ENCODE measurements at regions not wholly inside any gene's neighbourhood (a gene's known extent, or its start where the extent isn't known, plus 50 kb on each side); places are given as distances from the start of the nearest gene placed in this dataset.

DNA sequence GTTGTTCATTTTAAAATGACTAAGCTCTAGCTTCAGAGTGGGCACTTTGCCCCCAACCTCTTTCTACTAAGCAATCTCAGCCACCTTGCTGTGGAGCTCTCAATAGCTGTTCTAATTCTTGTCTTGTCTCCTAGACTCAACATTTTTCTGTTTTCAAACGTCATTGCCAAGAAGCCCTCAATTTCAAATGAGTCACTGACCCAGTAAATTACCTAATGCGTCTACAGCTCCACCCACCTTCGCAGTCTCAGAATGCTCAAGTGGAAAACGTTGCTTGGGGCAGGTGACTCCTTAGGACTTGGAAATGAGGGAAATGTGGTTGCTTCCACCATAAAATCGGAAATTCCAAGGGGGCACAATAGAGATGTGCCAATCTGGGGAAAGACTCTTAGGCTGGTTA is 59.0 kb downstream of the ING2 start:
- peak; percentile 14 for DNase-seq (ENCODE audit: low read depth)

DNA sequence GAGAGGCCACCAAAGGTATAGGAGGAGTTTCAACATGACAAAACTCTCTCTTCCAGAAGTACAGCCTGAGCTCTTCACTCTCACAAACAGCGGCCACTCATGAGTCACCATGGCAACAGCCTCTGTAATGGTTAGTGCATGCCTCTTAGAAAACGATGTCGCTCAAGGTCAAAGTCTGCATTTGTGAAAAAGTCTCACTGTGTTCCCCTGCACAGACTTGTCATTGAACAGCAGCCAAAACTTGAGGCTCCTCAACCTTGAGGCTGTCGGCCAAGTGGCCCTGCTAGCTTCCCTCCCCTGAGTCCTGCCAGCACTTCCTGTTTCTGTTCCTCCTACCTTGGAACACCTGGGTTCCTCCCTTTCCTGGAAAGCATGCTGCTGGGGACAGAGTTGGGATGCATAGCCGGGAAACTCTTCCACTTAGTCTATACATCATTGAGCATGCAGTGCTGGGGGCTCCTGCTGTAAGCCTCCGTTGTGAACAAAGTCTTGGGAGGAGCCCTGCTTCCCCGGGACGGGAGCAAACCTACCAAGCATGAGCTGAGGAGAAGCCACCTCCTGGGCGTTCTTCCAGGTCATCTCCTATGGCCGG is 66.6 kb downstream of the ING2 start:
- no peak for DNase-seq (ENCODE audit: low read depth)

DNA sequence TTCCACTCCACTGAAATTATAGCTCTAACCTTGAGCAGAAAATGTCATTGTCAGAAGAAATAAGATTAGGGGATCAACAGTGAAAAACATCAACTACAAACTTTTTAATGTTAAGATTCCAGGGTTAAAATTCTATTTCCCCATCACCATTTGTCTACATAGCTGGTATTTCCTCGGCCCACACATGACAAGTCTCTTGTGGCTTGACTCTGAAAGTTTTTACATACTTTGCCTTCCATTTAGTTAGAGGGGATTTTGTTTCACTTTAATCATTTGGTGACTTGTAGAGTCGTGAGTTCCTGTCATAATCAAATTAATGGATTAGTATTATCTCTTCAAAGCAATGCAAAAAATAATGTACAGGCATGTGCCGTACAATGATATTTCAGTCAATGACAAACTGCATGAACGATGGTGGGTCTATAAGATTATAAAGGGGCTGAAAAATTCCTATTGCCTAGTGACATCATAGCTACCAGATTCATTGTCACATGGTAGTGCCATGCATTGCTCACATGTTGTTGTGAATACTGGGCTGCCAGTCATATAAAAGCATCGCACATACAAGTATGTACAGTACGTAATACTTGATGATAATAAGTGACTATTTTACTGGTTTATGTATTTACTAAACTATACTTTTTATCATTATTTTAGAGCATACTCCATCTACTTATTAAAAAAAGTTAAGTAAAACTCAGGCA is 72.0 kb downstream of the ING2 start:
- no peak for DNase-seq (ENCODE audit: low read depth)

DNA sequence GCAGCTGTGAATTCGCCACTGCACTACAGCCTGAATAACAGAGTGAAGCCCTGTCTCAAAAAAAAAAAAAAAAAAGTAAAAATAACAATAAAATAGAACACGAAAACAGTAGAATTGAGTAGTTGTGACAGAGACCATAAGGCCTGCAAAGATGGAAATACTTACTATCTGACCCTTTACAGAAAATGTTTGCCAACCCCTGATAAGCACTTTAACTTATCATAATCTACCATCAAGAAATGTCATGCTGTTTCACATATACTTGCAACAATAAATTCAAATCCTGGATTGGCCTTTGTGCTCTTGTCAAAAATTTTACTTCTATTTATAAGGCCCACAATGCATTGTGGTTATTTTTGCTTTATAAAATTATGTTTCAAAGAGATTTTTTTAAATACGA is 75.5 kb downstream of the ING2 start:
- no peak for DNase-seq (ENCODE audit: low read depth)

DNA sequence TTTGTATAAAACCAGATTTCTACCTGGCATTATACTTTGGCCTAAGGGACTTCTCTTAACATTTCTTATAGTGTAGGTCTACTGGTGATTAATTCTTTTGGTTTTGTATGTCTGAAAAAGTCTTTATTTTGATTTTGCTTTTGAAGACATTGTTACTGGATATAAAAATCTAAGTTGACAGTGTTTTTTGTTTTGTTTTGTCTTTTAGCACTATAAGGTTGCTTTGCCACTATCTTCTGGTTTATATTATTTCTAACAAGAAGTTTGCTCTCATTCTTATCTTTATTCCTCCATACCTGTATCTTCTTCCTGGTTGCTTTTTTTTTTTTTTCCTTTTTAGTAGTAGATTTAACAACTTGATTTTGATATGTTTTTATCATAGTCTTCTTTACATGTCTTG is 76.0 kb downstream of the ING2 start:
- DNase-seq (ENCODE audit: low read depth) = no peak

DNA sequence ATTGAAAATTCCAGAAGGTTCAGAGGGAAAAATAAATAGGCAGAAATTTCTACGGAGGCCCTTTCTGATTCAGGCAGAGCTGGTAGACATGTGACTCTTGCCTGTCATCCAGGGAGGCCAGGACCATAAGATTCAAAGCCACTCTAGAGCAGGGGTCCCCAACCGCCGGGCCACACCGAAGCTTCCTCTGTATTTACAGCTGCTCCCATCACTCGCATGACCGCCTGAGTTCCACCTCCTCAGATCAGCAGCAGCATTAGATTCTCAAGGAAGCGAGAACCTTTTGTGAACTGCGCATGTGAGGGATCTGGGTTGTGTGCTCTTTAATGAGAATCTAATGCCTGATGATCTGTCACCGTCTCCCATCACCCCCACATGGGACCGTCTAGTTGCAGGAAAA is 72.2 kb downstream of the RWDD4 start:
- DNase-seq (ENCODE audit: low read depth) = no peak

DNA sequence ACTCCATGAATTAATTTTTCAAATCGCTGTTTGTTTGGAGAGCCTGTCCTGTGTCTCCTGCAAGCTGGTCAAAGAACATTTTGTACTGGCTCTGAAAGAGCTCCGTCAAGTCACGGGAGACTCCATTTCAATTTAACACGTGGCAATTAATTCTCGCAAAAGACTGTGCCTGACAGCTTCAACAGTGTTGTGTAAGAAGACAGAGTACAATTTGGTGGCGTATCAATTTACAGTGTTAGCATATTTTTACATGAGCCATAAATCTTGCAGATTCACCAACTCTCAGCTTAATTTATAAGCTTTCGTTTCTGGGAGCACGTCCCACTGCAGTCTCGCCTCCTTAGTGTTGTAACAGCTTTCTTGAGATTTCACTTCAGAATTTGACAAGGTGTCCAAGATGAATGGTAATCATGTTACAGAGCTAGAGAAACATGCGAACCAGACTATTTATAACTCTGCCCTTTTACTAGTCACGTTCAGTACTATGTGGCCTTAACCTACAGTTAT is 70.8 kb downstream of the RWDD4 start:
- DNase-seq (ENCODE audit: low read depth) = no peak

DNA sequence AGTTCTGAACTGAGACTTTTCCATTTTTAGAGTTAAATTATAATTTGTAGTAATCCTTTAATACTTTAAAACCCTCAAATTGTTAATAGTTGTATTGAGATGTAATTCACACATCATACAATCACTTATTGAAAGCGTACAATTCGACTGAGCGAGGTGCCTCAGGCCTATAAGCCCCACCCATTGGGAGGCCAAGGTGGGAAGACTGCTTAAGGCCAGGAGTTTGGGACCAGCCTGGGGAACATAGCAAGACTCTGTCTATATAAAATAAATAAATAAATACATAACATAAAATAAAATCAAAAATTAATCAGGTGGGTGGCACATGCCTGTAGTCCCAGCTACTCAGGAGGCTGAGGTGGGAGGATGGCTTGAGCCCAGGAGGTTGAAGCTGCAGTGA is 70.3 kb downstream of the RWDD4 start:
- DNase-seq (ENCODE audit: low read depth) = no peak

DNA sequence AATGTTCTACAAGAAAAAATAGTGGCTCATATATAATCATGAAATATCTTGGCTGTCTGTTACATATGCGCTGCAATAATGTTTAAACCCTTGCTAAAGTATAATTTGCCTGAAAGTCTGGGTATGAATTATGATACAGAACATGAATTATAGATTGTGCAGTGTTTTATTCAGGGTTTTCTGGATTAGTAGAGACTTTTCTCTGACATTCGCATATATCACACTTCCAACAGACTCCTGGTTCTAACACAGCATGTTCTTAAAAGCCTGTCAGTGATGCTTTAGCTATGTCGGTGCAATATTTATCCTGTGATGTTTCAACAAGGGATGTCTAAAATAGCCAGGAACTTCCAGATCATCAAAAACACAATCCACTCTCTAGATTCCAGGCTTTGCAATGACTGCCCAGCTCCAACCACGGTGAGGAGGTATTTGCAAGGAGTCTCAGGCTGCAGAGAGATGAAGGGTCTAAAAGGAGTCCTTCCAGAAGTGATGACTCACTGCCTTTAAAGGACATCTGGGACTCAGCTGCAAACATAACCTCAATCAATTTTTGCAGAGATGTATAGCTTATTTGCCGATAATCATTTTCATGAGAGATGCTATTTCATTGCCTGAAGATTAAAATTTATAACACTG is 69.4 kb downstream of the RWDD4 start:
- DNase-seq (ENCODE audit: low read depth) = no peak

Measured in non-pigmented ciliary epithelial cell (primary cell).